Smooth muscle cell (in vitro differentiated cells): ENCODE measurements at regions not wholly inside any gene's neighbourhood (a gene's known extent, or its start where the extent isn't known, plus 50 kb on each side); places are given as distances from the start of the nearest gene placed in this dataset.

Source experiments
- DNase-seq: peaks from one replicate; lab custom pipeline; 2025; ENCODE audit not compliant: unreplicated experiment; lab: John Stamatoyannopoulos, UW
- H2AFZ ChIP-seq: fragments of 200-600 bp; sonication (generic); 2 replicates; pipeline ENCODE4 v1.6.0; 2016; ENCODE audit warnings: antibody characterized with exemption, low read depth, mild to moderate bottlenecking
- H3F3A ChIP-seq: fragments of 200-600 bp; sonication (generic); 2 replicates; pipeline ENCODE4 v1.6.0; 2017; ENCODE audit warnings: antibody characterized with exemption, low read depth
- H3K27ac ChIP-seq: fragments of 200-600 bp; sonication (generic); 2 replicates; pipeline ENCODE4 v1.5.1; 2016; ENCODE audit warnings: low read depth, mild to moderate bottlenecking
- H3K27me3 ChIP-seq: fragments of 200-600 bp; sonication (generic); 2 replicates; pipeline ENCODE4 v1.6.1; 2016; ENCODE audit warnings: low read depth, mild to moderate bottlenecking
- H3K36me3 ChIP-seq: fragments of 200-600 bp; sonication (generic); 2 replicates; pipeline ENCODE4 v1.5.1; 2016; ENCODE audit warnings: low read depth
- H3K4me1 ChIP-seq: fragments of 200-600 bp; sonication (generic); 2 replicates; pipeline ENCODE4 v1.5.1; 2016; ENCODE audit warnings: low read depth
- H3K4me2 ChIP-seq: fragments of 200-600 bp; sonication (generic); 2 replicates; pipeline ENCODE4 v1.6.0; 2016; ENCODE audit warnings: mild to moderate bottlenecking
- H3K4me3 ChIP-seq: fragments of 200-600 bp; sonication (generic); 2 replicates; pipeline ENCODE4 v1.5.1; 2016; ENCODE audit warnings: mild to moderate bottlenecking
- H3K79me2 ChIP-seq: fragments of 200-600 bp; sonication (generic); 2 replicates; pipeline ENCODE4 v1.6.0; 2016; ENCODE audit warnings: low read depth, mild to moderate bottlenecking
- H3K9ac ChIP-seq: fragments of 200-600 bp; sonication (generic); 2 replicates; pipeline ENCODE4 v1.6.0; 2016; ENCODE audit warnings: low read depth
- H3K9me3 ChIP-seq: fragments of 200-600 bp; sonication (generic); replicated peaks from 2 replicates; pipeline ENCODE4 v1.5.1; 2016; ENCODE audit warnings: low read depth
- H4K20me1 ChIP-seq: fragments of 200-600 bp; sonication (generic); 2 replicates; pipeline ENCODE4 v1.6.0; 2016; ENCODE audit warnings: low read depth
- CTCF ChIP-seq: fragments of 200-600 bp; sonication (generic); IDR thresholded peaks from 2 replicates; pipeline ENCODE4 v1.5.1; 2017; ENCODE audit warnings: borderline replicate concordance, mild to moderate bottlenecking, antibody characterized with exemption; ENCODE audit not compliant: insufficient read depth, poor library complexity, severe bottlenecking
- WGBS: methylation state at CpG from one replicate; pipeline ENCODE4 v1.1.7; 2016; ENCODE audit warnings: low lambda C conversion rate; 5-methylcytosine and 5-hydroxymethylcytosine counted together

GRCh38 chr20:26218301-26218700 lies 521.6 kb upstream of the ZNF337 start:
- no peak for TF ChIP-seq CTCF
- Histone ChIP-seq H3K4me2 (no peak overlapping the region), H3F3A (no peaks in the 10 kb centered on the region), H3K9me3 (no peaks in the 10 kb centered on the region), H3K79me2 (no peaks in the 10 kb centered on the region), H3K27ac (no peak overlapping the region), H3K4me1 (no peaks in the 10 kb centered on the region), H3K9ac (no peak overlapping the region), H3K27me3 (no peaks in the 10 kb centered on the region), H3K4me3 (no peak overlapping the region), H2AFZ (no peak overlapping the region), H3K36me3 (no peaks in the 10 kb centered on the region), H4K20me1 (no peaks in the 10 kb centered on the region)
- DNase-seq: no peak
- WGBS: 78% methylated on average over 3 of the region's 3 CpGs

GRCh38 chr20:26216025-26216424 lies 519.4 kb upstream of the ZNF337 start:
- H3K4me2 ChIP-seq: peak overlapping the region; percentile 32
- H3K79me2 ChIP-seq: no peaks in the 10 kb centered on the region
- no peak for DNase-seq
- peak overlapping the region; percentile 70 for H3K27ac ChIP-seq
- H3K9ac ChIP-seq: no peak overlapping the region
- no peak overlapping the region for H2AFZ ChIP-seq
- no peaks in the 10 kb centered on the region for H3K9me3 ChIP-seq
- H3K4me3 ChIP-seq: no peak overlapping the region
- H3K27me3 ChIP-seq: peaks cover 8% of the 10 kb centered on the region
- H4K20me1 ChIP-seq: no peaks in the 10 kb centered on the region
- no peaks in the 10 kb centered on the region for H3F3A ChIP-seq
- no peaks in the 10 kb centered on the region for H3K36me3 ChIP-seq
- no peak for TF ChIP-seq CTCF
- 34% methylated on average over 1 of the region's 1 CpG for WGBS
- H3K4me1 ChIP-seq: no peaks in the 10 kb centered on the region

GRCh38 chr20:26214991-26215390 lies 518.3 kb upstream of the ZNF337 start:
- H4K20me1 ChIP-seq: no peaks in the 10 kb centered on the region
- H3K9me3 ChIP-seq: no peaks in the 10 kb centered on the region
- no peak overlapping the region for H3K4me3 ChIP-seq
- no peaks in the 10 kb centered on the region for H3F3A ChIP-seq
- no peak for DNase-seq
- no peak for TF ChIP-seq CTCF
- peaks cover 16% of the 10 kb centered on the region for H3K27me3 ChIP-seq
- peak overlapping the region; percentile 45 for H3K4me2 ChIP-seq
- H2AFZ ChIP-seq: no peak overlapping the region
- no peaks in the 10 kb centered on the region for H3K4me1 ChIP-seq
- H3K27ac ChIP-seq: peak overlapping the region; percentile 70
- no peaks in the 10 kb centered on the region for H3K36me3 ChIP-seq
- no peak overlapping the region for H3K9ac ChIP-seq
- 37% methylated on average over 3 of the region's 3 CpGs for WGBS
- H3K79me2 ChIP-seq: no peaks in the 10 kb centered on the region

- H3F3A ChIP-seq: no peaks in the 10 kb centered on the region
- no peak overlapping the region for H2AFZ ChIP-seq
- no peak for TF ChIP-seq CTCF
- WGBS: 12% methylated on average over 83 of the region's 88 CpGs
- H3K27ac ChIP-seq: no peak overlapping the region
- H3K79me2 ChIP-seq: no peaks in the 10 kb centered on the region
- peak overlapping the region; percentile 83 for H3K4me2 ChIP-seq
- H3K9me3 ChIP-seq: no peaks in the 10 kb centered on the region
- no peaks in the 10 kb centered on the region for H3K4me1 ChIP-seq
- peak overlapping the region; percentile 44 for H3K4me3 ChIP-seq
- peak; percentile 1 for DNase-seq
- H4K20me1 ChIP-seq: no peaks in the 10 kb centered on the region
- no peak overlapping the region for H3K9ac ChIP-seq
- H3K27me3 ChIP-seq: peaks cover 58% of the 10 kb centered on the region
- no peaks in the 10 kb centered on the region for H3K36me3 ChIP-seq
Measured at GRCh38 chr20:26209171-26209941, 512.7 kb upstream of the ZNF337 start.
